NOMO-1 (cell line): ENCODE measurements at regions not wholly inside any gene's neighbourhood (a gene's known extent, or its start where the extent isn't known, plus 50 kb on each side); places are given as distances from the start of the nearest gene placed in this dataset.

ENCODE experiments used
- DNase-seq, 2 experiments: peaks; one replicate each; lab custom pipeline; 2025; ENCODE audit not compliant: unreplicated experiment in 2 of 2; lab: John Stamatoyannopoulos, UW

DNA sequence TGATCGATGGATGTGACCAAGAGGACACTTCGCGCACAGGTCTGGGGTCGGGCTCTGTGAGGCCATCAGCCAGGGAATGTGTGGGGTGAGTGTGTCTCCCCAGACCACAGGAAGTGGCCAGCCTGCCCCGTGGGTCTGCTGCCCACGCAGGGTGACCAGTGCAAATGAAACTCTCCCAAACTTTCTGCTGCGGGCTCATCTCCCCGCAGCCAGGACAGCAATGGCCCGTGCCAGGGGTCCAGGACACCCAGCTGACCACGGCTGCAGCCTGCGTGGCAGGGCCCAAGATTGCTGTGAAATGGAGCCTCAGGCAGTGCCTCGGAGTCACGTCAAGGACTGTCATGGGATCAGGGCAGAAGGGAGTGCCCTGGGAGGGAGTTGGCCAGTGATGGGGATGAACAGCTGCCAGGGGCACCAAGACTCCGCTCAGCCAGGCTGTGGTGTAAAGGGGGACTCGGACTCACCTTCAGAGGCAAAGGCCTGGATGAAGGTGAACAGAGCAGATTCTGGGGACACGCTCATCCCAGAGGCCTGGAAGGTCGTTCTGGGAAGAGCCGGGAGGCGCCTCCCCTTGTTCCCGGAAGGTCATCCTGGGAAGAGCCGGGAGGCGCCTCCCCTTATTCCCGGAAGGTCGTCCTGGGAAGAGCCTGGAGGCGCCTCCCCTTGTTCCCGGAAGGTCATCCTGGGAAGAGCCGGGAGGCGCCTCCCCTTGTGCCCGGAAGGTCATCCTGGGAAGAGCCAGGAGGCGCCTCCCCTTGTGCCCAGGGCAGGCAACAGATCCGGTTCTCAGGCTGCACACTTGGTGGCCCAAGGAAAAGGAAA is 252.6 kb downstream of the BRD1 start:
- no peak for DNase-seq

DNA sequence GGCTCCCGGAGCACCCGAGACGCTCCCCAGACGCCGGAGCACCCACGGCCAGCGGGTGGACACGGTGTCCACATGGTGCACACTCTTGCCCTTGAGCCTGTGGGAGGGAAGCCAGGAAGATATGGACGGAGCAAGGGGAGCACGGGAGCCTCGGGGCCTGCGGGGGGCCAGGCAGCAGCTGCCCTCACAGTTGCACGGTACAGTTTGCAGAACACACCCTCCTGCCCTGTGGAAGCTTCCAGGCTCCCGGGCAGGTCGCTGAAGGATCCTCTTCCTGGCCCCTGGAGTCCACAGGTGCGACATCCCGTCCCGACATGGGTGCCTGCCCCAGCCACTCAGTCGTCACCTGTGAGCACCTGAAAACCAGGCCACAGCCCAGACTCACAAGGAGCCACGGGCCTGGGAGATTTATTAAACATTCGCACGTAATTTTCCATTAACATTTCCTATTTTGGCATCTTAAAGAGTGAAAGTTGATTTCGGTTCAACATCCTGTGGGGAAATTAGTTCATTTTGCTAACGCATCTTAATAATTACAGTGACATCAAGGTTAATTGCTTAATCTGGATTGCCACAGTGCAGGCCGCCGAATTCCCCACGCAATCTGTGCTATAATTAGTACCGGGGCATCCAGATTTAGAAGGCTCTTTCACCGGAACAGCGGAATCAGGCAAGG is 253.3 kb downstream of the BRD1 start:
- peak; percentile 12 to 36 for DNase-seq

DNA sequence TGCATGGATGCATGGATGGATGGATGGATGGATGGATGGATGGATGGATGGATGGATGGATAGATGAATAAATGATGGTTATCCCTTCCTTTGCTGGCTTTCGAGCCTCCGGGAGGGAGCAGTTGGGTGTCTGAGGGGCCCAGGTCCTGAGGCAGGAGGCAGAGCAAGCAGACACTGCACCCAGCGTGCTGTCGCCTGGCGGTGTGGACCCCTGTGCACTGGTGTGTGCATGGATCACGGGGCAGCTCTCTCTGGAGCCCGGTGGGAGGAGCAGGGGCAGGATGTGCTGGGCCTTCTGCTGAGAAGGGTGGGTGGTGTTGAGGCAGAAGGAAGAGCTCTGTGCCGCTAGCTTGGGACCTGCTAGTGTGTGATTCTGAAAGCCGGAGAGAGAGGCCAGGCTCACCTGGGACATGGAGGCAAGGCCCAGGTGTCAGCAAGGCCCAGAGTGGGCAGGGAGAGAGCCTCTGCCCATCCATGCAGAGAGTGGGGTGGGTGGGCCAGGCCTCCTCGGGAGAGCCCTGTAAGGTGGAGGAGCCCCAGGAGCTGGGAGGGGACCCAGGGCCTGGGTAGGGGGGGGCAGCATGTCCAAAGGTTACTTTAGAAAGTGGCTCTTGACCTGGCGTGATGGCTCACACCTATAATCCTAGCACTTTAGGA is 254.4 kb downstream of the BRD1 start:
- DNase-seq = no peak

DNA sequence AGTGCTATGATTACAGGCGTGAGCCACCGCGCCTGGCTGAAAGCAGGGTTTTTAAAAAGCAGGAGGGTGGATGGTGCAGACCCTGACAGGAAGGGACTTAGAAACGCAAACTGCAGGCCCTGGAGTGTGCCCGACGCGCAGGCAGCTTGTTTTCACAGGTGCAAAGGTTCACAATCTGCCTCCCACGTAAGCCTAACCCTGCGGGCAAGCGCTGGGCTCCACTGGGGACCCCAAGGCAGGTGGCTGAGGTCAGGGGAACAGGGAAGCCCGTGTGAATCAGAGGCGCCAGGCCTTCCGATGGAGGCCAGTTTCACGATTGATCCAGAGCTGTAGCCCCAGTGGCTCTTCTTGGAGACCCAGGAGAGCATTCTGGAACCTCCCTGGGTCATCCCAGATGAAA is 256.3 kb downstream of the BRD1 start:
- DNase-seq = no peak

DNA sequence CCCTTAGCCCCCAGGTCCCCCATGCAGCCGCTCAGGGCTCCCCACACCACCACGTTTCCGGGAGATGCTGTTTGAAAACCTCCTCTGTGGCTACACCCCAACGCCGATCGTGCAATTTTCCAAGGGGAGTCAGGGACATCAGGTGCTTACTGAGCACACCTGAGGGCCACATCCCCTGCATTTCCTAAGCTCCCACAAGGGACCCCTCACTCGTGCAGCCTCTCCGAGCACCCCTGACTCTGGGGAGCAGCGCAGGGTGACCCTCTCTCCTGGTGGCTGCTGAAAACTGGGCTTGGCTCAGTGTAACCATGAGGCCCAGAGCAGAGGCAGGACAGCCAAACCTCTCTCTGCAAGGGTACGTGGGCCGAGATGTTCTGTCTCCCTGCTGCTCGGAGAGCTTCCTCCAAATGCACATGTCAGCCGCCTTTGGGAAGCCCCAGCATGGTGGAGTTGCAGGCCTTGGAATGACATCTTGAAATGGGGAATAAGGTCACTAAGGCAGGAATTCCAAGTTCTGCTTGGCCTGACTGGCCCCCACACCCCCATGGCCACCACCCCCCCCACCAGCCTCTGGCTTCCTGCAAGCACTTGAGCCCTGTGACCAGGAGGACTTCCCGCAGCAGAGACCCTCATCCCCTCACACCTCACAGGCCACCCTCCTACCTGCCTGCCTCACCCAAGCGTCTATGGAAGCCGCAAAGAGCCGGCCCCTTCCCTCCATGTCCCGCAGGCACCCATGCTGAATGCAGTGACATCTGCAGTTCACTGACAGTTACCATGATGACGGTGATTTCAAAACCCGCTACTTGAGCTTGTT is 257.4 kb downstream of the BRD1 start:
- DNase-seq = no peak

DNA sequence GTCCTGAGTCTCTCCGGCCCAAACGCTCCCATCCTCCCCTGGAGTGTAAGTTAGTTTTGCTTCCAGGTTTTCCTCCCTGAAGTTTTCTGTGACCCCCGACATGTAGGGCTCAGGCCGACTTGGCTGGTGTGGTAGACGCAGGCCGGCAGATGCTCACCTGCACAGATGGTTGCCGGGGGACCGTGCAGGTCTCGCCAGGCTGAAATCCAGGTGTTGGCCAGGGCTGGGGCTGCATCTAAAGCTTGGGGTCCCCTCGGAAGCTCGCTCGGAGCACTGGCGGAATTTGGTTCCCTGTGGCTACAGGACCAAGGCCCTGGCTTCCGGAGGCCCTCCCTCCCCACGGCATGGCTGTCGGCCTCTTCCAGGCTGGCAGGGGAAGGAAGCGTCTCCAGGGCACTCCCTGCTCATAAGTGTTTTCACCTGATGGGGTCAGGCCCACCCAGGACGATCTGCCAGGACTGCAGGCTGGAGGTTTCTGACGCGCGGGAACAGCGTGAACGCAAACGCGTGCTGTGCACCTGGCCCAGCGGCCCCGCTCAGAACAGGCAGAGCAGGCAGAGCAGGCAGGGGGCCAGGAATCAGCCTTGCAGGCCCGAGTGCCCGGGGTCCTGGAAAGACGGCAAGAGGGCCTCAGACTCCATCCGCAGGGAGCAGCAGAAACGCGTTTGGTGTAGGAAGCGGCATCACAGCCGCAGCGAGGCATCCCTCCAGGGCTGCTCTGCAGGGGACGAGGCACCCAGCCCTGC is 258.2 kb downstream of the BRD1 start:
- no peak for DNase-seq

DNA sequence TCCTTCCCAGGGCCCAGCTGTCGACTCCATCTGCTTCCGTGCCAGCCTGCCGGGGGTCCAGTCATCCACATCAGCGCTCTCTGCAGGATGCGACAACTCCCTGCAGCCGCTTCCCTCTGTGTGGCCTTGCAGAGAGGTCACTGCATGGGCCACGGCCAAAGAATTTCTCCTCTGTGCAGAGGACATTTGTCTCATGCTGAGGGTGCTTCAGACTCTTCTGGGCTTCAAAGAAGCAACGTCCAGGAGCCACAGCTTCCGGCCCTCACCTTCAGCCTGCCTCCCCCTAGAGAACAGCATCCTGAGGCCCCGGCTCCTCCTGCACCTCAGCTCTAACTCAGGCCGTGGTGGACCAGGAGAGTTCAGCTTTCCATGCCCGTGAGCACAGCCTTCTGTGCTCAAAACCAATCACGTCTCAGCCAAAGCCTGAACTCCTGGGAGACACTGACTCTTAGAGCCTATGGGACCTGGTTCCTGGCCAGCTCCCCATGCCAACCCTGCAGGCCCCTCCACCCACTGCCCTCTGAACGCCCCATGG is 258.9 kb downstream of the BRD1 start:
- no peak for DNase-seq

DNA sequence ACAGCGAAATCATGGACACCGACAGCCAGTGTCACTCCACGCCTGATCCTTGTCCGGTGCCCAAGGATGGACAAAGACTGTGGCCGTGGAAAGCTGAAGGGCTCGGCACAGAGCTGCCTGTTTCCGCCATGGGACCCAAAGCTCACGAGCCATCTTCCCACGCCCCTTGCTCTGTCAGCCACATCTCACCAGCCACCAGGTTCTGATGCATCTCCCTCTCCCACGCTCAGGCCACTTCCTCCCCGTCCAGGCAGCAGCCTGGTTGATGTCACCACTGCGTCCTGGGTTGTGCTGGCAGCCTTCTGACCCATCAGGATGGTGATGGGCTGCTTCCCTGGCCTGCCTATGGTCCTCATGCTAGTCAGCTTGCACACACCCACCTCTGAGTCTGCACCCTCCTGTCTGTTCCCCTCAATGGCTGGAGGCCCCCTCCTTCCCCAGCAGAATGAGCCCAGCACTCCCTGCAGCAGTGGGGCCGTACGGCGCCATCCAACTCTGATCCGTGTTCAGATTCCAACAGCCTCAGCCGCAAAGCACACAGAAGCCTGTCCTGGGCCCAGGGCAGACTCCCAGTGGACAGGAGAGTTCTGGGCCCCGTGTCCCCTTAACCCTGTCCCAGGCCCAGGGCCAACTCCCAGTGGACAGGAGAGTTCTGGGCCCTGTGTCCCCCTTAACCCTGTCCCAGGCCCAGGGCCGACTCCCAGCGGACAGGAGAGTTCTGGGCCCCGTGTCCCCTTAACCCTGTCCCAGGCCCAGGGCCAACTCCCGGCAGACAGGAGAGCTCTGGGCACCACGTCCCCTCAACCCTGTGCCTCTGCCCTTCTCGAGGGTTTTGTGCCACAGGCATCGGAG is 259.5 kb downstream of the BRD1 start:
- no peak for DNase-seq

DNA sequence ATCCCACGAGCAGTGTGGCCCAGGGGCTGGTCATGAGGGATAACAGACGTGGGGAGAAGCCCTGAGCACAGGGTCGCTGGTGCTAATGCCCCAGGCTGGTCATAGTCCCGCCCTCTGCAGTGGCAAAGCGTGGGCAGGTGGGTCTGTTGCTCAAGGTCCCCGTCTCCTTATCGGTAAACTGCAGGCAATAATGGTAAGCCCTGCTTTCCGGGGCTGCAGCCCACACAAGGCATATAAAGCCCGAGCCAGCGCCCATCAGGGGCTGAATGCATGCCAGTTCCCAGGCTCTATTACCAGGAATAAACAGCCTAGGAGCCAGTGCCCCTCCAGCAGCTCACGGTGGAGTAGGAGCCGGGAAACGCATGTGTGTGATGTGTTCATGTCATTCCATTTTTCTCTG is 261.0 kb downstream of the BRD1 start:
- no peak for DNase-seq

DNA sequence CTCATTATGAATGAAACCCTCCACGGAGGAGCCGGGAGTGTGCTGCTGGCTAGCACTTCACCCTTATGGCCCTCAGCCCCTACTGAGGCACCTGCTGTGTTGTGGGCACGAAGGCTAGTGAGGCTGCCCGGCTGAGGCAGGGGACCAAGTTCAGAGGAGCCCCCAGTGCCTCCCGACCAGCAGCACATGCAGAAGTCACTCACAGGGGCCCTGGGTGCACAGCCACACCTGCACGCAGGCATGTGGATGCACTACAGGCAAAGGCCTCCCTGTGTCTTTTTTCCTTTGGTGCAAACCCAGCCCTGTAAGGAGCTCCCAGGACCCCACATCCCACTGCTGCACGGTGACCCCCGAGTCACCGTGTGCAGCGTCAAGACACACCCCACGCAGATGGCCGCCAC is 261.5 kb downstream of the BRD1 start:
- no peak for DNase-seq

DNA sequence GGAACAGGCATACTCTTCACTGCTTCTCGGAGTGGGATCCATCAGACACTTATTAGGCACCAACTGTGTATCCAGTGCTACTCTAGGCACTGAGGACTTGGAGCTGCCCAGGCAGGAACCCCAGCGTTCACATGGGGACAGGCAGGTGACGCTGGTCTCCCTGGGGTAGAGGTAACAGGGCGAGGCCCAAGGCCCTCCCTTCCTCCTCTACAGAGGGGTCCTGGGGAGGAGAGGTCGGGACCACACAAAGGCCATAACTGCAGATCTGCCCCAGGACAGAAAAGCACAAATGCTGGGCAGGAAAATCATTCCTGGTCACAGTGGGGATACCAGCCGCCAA is 262.2 kb downstream of the BRD1 start:
- no peak for DNase-seq

DNA sequence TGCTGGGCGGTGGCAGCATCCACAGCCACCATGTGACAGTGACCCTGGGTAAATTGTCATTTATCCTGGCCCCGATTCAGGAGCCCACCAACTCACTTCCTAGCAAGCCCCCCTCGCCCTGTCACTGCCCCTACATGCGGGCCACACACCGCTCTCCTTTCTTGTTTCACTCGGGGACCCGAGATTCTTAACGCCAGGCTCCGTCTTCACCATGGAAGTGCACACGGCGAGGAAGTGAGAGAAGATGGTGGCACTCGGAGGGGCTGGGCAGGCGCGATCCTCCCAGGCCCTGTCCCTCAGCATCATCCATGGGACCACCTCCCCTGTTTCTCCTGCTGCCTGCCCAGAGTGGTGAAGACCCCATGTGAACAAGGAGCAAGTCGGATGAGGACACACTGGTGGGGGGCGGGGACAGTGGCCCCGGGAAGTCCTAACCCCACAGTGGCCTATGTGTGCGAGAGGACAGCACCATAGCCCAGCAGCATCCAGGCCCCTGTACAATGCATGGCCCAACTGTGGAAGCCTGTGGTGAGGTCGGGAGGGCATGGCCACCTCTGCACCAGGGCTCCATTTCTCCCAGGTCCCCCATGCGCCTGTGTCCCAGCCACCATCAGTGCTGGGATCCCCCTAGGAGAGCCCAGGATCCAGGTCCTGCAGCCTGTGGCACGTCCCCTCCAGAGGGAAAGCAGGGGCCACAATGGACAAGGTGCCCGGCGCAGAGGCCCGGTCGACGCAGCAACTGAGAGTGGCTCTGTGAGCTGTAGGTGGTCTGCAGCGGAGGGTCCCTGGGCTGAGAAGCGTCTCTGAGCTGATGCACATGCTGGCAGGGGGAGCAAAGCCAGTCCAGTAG is 262.8 kb downstream of the BRD1 start:
- DNase-seq = no peak

DNA sequence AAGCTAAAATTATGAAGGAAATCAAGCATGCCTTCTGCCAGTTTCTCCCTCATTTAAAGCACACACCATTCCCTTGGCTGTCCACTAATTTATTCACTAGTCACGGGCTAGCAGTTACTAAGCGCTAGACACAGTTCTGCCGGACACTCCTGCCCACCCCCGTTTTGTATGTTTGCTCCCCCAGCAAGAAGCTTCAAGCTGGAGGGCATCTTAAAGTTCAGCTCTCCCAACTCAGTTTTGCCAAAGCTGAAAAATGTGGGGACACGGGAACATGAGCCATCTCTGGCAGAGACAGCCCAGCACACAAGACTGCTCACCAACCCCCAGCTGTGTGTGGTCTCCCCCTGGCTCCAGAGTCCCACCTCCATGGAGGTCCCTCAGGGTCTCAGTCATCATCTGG is 263.6 kb downstream of the BRD1 start:
- no peak for DNase-seq

DNA sequence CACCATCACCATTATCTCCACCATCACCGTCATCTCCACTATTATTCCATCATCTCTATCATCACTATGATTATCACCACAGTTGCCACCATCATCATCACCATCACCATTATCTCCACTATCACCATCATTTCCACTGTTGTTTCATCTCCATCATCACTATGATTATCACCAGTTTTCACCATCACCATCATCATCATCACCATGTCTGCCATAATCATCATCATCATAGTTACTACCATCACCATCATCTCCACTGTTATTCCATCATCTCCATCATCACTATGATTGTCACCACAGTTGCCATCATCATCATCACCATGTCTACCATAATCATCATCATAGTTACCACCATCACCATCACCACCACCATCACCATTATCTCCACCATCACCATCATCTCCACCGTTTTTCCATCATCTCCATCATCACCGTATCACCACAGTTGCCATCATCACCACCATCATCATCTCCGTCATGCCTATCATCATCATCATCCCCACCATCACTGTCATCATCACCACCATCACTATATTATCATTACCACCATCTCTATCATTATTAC is 264.9 kb downstream of the BRD1 start:
- DNase-seq = no peak

DNA sequence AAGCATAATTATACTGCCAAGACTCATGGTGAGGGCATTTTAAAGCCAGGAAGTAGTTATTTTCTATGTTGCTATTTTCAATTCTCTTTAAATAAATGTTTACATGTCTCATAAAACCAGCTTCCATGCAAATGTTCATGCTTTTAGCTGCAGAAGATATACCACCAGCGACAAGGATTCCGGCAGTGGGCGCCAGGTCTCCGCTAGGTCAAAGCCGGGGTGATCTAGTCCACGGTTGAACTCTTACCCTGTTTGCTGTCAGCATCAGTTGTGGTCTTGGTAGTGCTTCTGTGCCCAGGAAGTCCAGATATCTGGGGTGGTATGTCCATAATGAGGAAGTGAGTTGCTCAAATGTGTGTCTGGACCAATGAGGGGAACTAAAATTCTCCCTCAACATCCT is 265.7 kb downstream of the BRD1 start:
- DNase-seq = peak in 1 of 2 experiments; percentile 20

DNA sequence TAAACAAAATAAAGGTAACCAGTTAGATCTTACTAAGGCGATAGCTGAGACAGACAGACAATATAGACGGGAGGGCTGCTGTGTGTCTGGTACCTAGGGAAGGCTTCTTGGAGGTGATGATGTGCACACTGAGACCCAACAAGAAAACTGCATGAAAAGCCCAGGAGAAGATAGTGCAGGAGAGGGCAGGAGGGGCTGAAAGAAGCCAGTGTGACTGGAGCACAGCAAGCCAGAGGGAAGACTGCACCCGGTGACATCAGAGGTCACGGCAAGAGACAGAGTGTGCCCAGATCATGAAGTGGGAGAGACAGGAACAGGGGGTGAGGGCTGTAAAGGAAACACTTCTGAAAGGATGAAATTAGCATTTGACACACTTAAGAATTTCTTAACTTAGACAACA is 266.3 kb downstream of the BRD1 start:
- DNase-seq = no peak

DNA sequence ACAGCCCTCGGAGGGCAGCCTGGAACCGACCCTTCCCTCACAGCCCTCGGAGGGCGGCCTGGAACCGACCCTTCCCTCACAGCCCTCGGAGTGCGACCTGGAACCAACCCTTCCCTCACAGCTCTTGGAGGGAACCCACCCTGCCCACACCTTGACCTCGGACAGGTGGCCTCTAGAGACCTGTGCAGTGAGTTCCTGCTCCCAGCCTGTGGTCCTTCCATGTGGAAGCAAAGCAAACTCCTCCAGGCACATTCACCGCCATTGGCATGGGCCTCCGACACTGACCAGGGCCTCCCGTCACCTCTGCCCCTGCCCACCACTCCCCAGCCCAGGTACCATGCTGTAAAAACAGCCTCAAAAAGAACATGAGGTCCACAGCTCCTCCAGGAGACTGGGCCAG is 272.1 kb downstream of the BRD1 start:
- no peak for DNase-seq

DNA sequence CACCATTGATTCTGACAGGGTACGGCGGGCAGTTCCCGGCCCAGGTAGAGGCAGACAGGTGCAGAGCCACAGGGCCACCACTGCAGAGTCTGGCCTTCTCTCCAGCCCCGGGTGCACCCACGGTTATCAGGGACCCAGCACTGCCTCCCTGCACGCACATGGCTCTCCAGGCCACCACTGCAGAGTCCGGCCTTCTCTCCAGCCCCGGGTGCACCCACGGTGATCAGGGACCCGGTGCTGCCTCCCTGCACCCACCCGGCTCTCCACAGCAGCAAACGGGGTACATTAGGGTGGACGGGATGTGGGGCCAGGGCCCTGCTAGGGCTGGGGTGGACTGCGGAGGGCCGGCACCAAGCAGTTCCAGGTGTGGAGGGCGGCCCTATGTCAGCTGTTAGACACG is 272.9 kb downstream of the BRD1 start:
- no peak for DNase-seq
